Choroid plexus epithelial cell (primary cell): ENCODE measurements at regions not wholly inside any gene's neighbourhood (a gene's known extent, or its start where the extent isn't known, plus 50 kb on each side); places are given as distances from the start of the nearest gene placed in this dataset.

ENCODE experiments used
- DNase-seq: peaks from one replicate; pipeline ENCODE4 v3.0.0-alpha.2; 2010; ENCODE audit warnings: low read depth
- H3K4me3 ChIP-seq: 2 replicates; pipeline ENCODE4 v1.5.1; 2011; ENCODE audit warnings: low read depth, mild to moderate bottlenecking, control low read depth, low read length, moderate library complexity
- TF ChIP-seq, protein P1 (sequence below): conservative IDR thresholded peaks from 2 replicates; pipeline ENCODE4 v1.5.1; 2011; ENCODE audit warnings: low read depth, mild to moderate bottlenecking, control low read depth, inconsistent platforms, low read length, moderate library complexity

DNA sequence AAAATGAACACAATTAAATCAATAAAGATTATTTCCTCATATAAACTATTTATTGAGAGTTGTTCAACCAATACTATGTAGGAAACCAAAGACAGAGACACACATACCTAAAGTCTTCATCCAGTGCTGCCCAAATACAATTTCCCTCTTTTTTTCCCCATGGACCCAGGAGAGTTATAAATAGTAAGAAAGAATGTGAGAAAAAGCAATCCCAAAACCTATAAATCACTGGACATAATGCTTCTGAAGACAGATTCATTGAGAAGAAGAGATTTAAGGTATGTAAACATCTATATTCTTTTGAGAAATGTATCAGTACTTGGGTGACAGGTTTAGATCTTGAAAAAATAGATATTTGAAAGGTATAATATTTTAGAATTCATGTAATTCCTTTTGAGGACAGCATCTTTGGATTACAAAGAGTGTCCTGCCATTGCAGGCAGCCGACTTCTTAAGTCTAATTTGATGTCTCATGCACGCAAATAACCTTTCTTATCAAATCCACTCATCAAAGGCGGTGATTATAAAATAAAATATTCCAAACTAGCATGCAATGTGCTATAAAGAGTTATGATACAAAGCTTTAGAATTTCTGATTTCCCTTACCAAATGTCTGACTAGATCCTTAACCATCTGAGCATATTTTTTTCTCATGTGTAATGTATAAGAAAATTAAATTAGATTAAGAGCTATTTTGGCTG is 739.4 kb downstream of the LIG4 start:
- TF ChIP-seq, protein P1, sequence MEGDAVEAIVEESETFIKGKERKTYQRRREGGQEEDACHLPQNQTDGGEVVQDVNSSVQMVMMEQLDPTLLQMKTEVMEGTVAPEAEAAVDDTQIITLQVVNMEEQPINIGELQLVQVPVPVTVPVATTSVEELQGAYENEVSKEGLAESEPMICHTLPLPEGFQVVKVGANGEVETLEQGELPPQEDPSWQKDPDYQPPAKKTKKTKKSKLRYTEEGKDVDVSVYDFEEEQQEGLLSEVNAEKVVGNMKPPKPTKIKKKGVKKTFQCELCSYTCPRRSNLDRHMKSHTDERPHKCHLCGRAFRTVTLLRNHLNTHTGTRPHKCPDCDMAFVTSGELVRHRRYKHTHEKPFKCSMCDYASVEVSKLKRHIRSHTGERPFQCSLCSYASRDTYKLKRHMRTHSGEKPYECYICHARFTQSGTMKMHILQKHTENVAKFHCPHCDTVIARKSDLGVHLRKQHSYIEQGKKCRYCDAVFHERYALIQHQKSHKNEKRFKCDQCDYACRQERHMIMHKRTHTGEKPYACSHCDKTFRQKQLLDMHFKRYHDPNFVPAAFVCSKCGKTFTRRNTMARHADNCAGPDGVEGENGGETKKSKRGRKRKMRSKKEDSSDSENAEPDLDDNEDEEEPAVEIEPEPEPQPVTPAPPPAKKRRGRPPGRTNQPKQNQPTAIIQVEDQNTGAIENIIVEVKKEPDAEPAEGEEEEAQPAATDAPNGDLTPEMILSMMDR = no peak
- no peak overlapping the region for H3K4me3 ChIP-seq
- no peak for DNase-seq

DNA sequence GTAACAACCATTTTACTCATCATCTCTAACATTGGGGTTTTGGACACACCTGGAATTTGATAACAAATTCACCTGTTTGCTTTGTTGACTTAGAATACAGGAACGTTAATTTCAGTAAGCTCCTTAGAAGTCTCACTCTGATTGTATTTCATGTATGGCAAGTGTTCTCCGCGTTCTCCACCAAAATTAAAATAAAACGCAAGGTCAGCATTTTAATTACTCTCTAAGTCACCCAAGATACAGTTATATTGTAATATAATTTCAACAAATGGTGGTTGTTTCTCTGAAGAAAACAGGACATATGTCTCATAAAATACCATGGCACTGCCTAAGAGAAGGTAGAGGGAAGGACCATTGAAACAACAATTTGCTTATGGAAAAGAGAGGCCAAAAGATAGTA is 742.1 kb downstream of the LIG4 start:
- no peak for DNase-seq
- TF ChIP-seq, protein P1 = no peak
- H3K4me3 ChIP-seq = no peak overlapping the region

DNA sequence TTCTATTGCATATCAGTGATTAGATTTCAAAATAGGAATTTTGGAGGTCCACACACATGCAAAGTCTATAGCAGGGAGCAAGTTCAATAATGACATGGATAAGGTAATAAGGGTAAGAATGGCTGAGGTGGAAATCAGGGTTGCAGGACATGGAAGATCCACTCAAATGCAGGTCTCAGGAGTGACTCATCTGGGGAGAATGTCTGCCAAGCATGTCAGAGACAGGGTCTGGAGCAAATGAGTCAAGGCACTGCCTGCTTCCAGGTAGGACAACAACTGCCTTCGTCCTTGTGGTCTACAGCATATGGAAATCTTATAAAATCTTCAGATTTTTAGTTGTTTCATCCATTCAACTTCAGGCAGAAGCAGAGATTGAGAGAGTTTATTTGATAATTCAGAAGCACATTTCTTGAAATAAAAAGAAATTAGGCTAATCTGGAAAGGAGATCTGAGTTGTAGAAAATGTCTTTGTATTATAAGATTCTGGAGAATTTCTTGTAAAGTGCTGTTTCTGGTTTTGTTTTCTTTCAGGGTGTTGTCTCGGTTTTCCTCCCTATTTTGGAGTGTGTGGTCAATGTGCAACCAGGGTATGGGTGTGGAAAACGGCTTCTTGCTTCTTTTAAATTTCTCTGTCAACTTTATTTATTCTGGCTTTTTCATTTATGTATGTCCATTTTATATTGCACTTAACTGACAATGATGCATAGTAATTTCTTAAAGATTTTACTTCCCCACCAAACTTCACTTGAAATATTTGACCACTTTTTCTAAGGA is 748.8 kb downstream of the LIG4 start:
- no peak overlapping the region for H3K4me3 ChIP-seq

DNA sequence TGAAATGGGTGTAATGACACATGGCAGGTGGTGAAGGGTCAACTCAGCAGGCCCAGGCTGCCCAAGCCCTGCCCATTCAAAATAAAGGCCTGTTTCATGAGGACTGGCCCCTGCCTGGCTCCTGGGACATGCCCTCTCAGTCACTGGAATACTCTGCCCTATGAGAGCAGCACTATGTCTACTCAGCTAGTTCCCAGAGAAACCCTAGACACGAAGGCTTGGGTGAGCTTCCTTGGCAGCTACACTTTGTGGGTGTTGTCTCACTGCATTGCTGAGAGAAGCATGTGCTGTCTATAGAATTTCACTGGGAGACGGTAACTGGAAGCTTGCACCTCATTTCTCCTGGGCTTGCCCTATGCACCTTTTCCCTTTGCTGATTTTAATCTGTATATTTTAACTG is 752.8 kb downstream of the LIG4 start:
- peak; percentile 58 for DNase-seq
- TF ChIP-seq, protein P1 = no peak
- H3K4me3 ChIP-seq = no peak overlapping the region

More for the DNA sequence above, 748.8 kb downstream of the LIG4 start:
- TF ChIP-seq, protein P1 = no peak
- DNase-seq = peak; percentile 88

DNA sequence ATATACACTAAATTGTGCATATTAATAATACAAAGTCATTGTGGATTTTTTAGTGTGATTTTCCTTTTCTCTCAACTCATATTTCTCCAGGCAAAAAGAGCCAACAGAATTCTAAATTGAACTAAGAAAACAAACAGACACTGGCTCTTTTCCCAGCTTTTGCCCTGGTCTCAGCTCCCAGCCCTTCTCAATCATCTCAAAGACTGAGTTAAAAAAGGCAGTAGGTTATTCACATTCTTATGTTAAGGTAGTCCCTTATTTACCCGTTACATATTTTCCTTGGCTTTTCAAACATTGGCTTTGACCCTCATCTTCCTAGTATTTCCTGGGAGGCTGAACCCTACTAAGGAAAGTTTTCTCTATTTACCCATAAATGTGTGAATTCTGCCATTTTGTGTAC is 753.6 kb downstream of the LIG4 start:
- H3K4me3 ChIP-seq = no peak overlapping the region
- TF ChIP-seq, protein P1 = no peak
- peak; percentile 77 for DNase-seq

DNA sequence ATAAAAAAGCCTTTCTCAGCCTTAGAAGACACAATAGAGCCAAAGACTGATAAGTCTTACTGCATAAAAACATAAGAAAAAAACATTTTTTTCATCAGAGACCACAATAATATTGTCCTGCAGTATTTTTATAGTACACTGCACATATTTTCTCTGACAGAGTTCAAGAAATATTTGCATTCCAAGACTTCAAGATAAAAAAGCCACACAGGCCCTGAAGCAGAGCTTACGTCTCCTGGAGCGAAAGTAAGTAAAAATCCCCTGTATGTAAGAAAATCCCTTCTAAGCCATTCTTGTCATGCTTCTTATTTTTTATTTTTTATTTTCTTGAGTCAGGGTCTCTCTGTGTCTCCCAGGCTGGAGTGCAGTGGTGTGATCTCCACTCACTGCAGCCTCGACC is 755.9 kb downstream of the LIG4 start:
- H3K4me3 ChIP-seq = no peak overlapping the region
- TF ChIP-seq, protein P1 = no peak
- DNase-seq = peak; percentile 97
